ENCODE measurements at regions not wholly inside any gene's neighbourhood (a gene's known extent, or its start where the extent isn't known, plus 50 kb on each side); places are given as distances from the start of the nearest gene placed in this dataset.

- no peak overlapping the region for H3K27ac ChIP-seq
- TF ChIP-seq CTCF (conservative IDR thresholded peaks at IDR 0.05): no peak
- TF ChIP-seq ZFX (IDR thresholded peaks at IDR 0.05): no peak
These were observed 1253.9 kb downstream of the SLC16A7 start for GRCh38 chr12:60849723-60850122.

GRCh38 chr12:60853407-60853806, 1257.6 kb downstream of the SLC16A7 start:
- H3K27ac ChIP-seq: no peak overlapping the region
- no peak for TF ChIP-seq CTCF (conservative IDR thresholded peaks at IDR 0.05)
- TF ChIP-seq ZFX (IDR thresholded peaks at IDR 0.05): no peak

- TF ChIP-seq ZFX (IDR thresholded peaks at IDR 0.05) (no peak), CTCF (conservative IDR thresholded peaks at IDR 0.05) (no peak)
- H3K27ac ChIP-seq: no peak overlapping the region
These were observed 1267.6 kb downstream of the SLC16A7 start for GRCh38 chr12:60863421-60863820.

- no peak overlapping the region for H3K27ac ChIP-seq
- TF ChIP-seq CTCF (conservative IDR thresholded peaks at IDR 0.05) (no peak), ZFX (IDR thresholded peaks at IDR 0.05) (no peak)
These were observed 1276.4 kb downstream of the SLC16A7 start for GRCh38 chr12:60872219-60872618.

GRCh38 chr12:60872850-60873713, 1277.3 kb downstream of the SLC16A7 start:
- no peak overlapping the region for H3K27ac ChIP-seq
- TF ChIP-seq ZFX (IDR thresholded peaks at IDR 0.05) (no peak), CTCF (conservative IDR thresholded peaks at IDR 0.05) (no peak)

GRCh38 chr12:60874091-60874490, 1278.3 kb downstream of the SLC16A7 start:
- TF ChIP-seq ZFX (IDR thresholded peaks at IDR 0.05) (no peak), CTCF (conservative IDR thresholded peaks at IDR 0.05) (no peak)
- H3K27ac ChIP-seq: no peak overlapping the region

- H3K27ac ChIP-seq: no peak overlapping the region
- no peak for TF ChIP-seq ZFX (IDR thresholded peaks at IDR 0.05)
- no peak for TF ChIP-seq CTCF (conservative IDR thresholded peaks at IDR 0.05)
These were observed 1325.1 kb downstream of the SLC16A7 start for GRCh38 chr12:60920841-60921495.
